GM10847 (cell line): ENCODE measurements at regions not wholly inside any gene's neighbourhood (a gene's known extent, or its start where the extent isn't known, plus 50 kb on each side); places are given as distances from the start of the nearest gene placed in this dataset.

Experiments used
- POLR2A ChIP-seq: IDR thresholded peaks from 2 replicates; pipeline ENCODE4 v1.6.1; 2011; ENCODE audit not compliant: insufficient read length; ENCODE audit errors: extremely low read depth

DNA sequence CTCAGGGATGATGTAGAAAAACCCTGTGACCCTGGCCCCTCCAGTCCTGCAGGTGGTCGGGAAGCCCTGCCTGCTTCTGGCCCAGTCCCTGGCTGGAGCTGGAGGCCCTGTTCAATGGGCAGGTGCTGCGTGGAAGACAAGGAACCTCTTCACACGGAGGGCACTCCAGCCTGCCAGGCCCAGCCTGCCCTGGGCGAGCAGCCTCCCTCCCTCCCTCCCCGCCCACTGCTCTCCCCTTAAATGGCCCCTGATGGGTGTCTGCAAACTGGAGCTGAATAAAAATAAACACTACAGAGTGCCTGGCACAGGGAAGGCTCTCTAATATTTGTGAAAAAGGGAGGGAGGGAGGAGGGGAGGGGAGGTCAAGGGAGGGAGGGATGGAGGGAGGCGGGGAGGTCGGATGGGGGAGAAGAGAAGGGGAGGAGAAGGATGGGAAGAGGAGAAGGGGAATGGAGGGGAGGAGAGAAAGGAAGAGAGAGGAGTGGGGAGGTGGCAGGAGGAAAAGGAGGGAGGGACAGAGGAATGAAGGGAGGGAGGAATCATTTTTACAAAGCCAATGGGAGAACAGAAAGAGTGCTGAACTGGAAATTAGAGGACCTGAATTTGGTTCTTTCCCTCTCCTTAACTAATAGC lies 222.8 kb upstream of the TNRC6C start:
- TF ChIP-seq POLR2A = no peak

DNA sequence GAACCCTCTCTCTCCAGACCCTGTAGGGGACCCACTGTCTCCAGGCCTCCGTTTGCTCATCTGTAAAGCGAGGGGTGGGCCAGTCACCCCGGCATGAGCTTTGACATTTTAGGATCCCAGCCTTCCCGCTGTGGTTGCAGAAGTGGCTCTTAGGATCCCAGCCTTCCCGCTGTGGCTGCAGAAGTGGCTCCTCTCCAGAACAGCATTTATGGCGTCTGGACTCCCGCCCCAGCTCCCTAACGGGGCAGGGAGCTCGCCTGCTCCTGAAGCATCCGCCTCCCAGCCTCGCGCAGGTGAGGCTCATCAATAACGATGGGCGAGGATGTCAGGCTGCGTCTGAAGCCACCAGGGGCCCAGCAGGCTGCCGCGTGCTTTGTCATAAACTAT lies 222.3 kb upstream of the TNRC6C start:
- TF ChIP-seq POLR2A = no peak

DNA sequence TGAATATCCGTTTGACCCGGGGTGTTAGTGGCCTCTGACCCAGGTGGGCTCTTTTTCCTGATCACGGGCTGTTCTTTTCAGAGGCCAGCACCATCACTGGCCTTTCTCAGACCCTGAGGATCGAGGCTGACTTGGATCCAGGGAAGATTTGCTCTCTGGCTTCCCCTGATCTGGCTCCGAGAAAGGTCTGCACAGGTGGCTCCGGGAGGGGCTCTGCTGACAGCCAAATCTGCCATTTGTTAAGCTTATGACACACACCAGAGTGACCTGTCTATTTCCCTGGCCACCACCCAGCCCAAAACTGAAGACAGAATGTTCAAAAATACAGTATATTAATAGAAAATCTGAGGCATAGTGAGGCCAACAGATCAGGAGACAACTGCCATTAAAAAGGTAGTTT lies 221.8 kb upstream of the TNRC6C start:
- TF ChIP-seq POLR2A = no peak

- no peak for TF ChIP-seq POLR2A
Observed at GRCh38 chr17:77737442-77738265, 220.8 kb upstream of the TNRC6C start.

DNA sequence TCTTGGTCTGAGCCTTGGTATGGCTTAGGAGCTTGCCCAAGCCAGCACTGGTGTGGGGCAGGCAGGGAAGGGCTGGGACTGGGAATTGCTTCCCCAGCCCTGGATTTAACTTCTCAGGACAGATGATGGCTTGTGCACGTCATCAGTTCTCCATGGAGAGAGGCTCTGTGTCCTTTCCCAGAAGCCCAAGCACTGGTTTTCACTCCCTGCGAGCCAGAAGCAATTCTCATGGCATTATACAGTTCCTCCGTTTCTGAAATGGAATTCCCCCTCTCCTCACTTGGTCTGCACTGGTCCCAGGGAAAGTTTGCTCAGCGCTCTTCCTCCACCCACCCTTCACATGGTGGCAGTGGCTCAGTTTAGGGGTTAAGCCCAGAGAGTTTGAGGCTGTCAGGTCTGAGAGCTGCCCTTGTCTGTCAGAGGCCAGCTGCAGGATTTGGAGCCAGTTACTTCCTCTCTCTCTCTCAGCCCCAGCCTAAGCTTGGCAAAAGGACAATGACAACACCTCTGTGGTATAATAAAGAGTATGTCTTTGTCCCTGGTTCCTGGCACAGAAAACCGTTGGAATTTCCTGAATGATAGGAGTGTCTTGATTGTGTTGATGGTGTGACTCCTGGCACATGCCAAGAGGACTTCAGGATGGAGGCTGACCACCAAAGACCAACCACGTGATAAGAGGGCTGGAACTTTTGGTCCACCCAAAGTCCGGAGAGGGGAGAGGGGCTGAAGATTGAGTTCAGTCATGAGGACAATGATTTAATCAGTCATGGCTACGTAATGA lies 219.6 kb upstream of the TNRC6C start:
- TF ChIP-seq POLR2A = no peak

- no peak for TF ChIP-seq POLR2A
Observed at GRCh38 chr17:77740481-77740880, 218.0 kb upstream of the TNRC6C start.

DNA sequence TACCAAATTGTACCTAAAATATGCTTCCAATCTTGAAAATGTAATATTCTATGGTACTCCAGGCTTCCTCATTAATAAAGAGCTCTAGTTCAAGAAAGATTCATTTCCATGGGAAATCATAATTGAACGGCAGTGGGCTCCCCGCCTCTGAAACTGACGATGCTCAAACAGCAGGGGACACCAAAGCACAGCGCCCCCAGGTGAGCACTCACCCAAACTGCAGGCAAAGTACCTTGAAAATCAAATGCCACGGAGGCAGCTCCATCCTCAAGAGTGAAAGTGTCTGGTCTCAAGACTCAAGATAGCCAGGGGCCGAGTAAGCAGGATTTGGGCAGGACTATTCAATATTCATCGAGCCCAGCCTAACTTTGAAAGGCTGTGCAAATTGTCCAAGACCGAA lies 217.4 kb upstream of the TNRC6C start:
- TF ChIP-seq POLR2A = no peak

- TF ChIP-seq POLR2A = no peak
Observed at GRCh38 chr17:77742579-77742978, 215.9 kb upstream of the TNRC6C start.

DNA sequence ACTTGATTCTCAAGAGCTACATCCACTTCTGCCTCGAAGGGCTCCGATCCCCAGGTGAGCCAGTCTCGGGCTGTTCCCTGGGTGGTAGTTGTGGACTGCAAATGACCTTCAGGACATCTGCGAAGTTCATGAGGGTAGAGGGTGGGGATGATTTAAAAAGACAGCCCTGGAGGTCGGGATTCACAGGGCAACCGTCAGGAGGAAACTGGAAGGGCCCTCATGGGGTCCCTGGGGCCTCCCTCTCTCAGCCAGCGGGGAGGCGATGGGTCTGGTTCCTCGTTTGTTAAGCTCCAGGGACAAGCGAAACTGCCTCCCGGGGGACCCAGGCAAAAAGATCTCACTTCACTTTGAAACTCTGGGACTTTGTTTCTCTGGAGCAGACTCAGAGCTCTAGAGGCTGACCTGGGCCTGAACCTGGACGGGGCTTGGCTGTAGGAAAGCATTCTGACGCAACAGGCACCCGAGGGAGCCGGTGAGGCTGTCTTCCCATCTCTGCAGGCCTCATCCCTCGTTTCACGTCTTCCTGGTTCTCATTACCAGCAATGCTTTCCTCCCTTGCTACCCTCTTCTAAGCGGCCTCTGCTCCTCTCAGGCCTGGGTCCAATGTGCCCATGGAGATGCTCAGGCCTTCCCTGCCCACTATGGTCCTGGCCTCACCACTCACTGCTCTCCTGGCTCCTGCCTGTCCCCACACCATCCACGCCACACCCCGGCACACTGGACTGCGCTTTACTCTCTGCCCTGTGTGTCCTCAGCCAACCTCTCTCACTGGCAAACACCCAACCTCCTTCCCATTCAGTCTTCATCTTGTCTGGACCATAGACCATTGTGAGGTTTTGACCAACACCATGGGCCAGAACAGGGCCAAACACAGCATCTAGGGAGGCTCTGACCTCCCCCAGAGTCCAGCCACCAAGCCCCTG lies 214.2 kb upstream of the TNRC6C start:
- no peak for TF ChIP-seq POLR2A

DNA sequence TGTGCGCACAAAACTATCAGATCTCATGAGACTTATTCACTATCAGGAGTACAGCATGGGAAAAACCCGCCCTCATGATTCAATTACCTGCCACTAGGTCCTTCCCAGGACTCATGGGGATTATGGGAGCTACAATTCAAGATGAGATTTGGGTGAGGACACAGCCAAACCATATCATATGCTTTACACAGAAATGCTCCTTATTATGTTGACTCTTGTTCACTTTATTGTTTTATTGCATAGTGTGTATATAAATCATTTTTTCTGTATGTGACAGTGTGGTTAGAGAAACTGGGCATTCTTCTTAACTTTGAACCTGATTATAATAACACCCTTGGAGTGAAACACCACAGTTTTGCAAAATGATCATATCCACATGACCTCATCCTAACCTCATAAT lies 212.8 kb upstream of the TNRC6C start:
- TF ChIP-seq POLR2A = no peak

DNA sequence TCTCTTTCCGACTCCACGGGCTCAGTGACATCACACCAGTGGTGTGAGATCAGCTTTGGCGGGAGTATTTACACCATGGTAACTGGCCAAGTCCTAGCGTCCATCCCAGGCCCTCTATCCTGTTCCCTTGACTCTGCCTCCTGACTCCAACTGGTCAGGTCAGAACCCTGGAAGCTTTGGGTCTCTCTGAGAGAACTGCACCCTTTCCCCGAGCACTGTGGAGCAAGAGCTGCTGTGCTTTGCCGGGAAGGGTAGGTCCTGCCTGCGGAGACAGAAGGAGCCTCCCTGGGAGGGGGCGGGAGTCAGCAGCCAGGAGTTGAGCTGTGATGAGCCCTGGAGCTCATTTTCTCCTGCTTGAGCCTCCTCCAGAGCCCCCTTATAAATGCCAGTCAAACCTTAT lies 212.1 kb upstream of the TNRC6C start:
- TF ChIP-seq POLR2A = no peak

- TF ChIP-seq POLR2A = no peak
Observed at GRCh38 chr17:77746896-77747554, 211.5 kb upstream of the TNRC6C start.

GRCh38 chr17:77748436-77748835 lies 210.1 kb upstream of the TNRC6C start:
- TF ChIP-seq POLR2A = no peak

GRCh38 chr17:77749321-77749751 lies 209.2 kb upstream of the TNRC6C start:
- no peak for TF ChIP-seq POLR2A
